Esophagus (tissue), 2 donors: ENCODE measurements at regions not wholly inside any gene's neighbourhood (a gene's known extent, or its start where the extent isn't known, plus 50 kb on each side); places are given as distances from the start of the nearest gene placed in this dataset.

Source experiments
- H3K27ac ChIP-seq, 2 donors: one replicate each; pipeline ENCODE4 v1.5.1; 2013; ENCODE audit warnings: low read depth in 2 of 2, mild to moderate bottlenecking in 2 of 2, inconsistent platforms in 1 of 2, low read length in 1 of 2, moderate library complexity in 1 of 2
- H3K27me3 ChIP-seq, 2 donors: one replicate each; pipeline ENCODE4 v1.6.1; 2013; ENCODE audit warnings: low read length in 2 of 2, control low read depth in 1 of 2, mild to moderate bottlenecking in 1 of 2; ENCODE audit not compliant: insufficient read depth in 2 of 2, control insufficient read depth in 1 of 2
- H3K36me3 ChIP-seq, 2 donors: one replicate each; pipeline ENCODE4 v1.6.1; 2013; ENCODE audit warnings: low read length in 1 of 2; ENCODE audit not compliant: control insufficient read depth in 2 of 2, insufficient read depth in 2 of 2
- H3K4me1 ChIP-seq, 2 donors: one replicate each; pipeline ENCODE4 v1.6.1; 2013; ENCODE audit warnings: low read length in 1 of 2; ENCODE audit not compliant: control insufficient read depth in 2 of 2, insufficient read depth in 2 of 2
- H3K4me3 ChIP-seq, 2 donors: one replicate each; pipeline ENCODE4 v1.5.1; 2013; ENCODE audit warnings: low read length in 2 of 2, mild to moderate bottlenecking in 2 of 2, low read depth in 1 of 2, moderate library complexity in 1 of 2
- H3K9me3 ChIP-seq, 2 donors: one replicate each; pipeline ENCODE4 v1.6.1; 2013; ENCODE audit warnings: mild to moderate bottlenecking in 2 of 2, low read depth in 1 of 2, low read length in 1 of 2, moderate library complexity in 1 of 2; ENCODE audit not compliant: control insufficient read depth in 2 of 2, insufficient read depth in 1 of 2
- WGBS, 2 donors: extraction: QIAGEN DNeasy Blood & Tissue Kit; methylation state at CpG; one replicate each; pipeline ENCODE4 v1.1.7; 2013; 5-methylcytosine and 5-hydroxymethylcytosine counted together
- donor health status: healthy with polysubstance abuse.
- donor health status: Bipolar disorder and iron deficiency.

DNA sequence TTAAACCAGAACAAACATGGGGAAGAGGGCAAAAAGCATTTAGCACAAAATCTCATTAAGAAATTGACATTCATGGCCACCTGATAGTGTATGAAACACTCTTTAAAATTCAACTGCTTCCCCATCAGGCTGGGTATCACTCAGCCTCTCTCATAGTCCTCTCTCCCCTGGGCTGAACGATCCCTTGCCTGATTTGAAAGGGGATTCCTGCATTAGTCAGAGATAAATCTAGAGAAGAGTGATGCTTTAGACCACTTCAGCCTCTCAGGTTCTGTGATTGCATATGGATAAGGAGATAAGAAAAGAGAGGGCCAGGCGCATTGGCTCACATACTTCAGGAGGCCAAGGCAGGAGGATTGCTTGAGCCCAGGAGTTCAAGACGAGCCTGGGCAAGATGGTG lies 280.0 kb downstream of the SOX9 start:
- H3K4me1 ChIP-seq = no peaks in the 10 kb centered on the region
- no peaks in the 10 kb centered on the region for H3K9me3 ChIP-seq
- no peak overlapping the region for H3K27ac ChIP-seq
- 82 to 87% methylated on average over 3 of the region's 3 CpGs for WGBS, 2 donors
- H3K4me3 ChIP-seq = no peak overlapping the region
- no peaks in the 10 kb centered on the region for H3K36me3 ChIP-seq
- H3K27me3 ChIP-seq = no peaks in the 10 kb centered on the region

GRCh38 chr17:72401883-72402726 lies 281.3 kb downstream of the SOX9 start:
- Histone ChIP-seq H3K9me3 (no peaks in the 10 kb centered on the region), H3K4me3 (no peak overlapping the region), H3K27ac (no peak overlapping the region), H3K27me3 (no peaks in the 10 kb centered on the region), H3K36me3 (no peaks in the 10 kb centered on the region), H3K4me1 (peaks cover 0 to 3% of the 10 kb centered on the region in 2 donors)
- 89 to 90% methylated on average over 5 of the region's 5 CpGs for WGBS, 2 donors

DNA sequence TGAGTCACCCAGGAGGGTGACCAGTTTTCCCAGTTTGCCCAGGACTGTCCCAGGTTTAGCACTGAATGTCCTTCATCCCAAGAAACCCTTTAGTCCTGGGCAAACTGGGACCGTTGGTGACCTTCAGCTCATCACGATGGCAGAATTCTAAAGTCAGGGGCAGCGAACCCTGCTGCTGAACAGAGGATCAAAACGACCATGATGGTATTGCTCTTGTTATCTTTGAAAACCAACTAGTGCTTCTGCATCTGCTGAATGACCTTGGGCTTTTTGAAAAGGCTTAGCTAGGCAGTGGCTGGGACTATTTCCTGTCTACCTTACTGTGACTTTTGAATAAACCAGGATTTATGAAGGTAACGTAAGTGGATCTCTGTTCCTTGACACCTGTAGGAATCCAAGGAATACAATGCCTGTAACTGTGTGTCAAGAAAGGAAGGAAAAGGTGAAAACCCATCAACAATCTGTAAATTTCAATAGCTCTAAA lies 281.9 kb downstream of the SOX9 start:
- H3K9me3 ChIP-seq = no peaks in the 10 kb centered on the region
- 84 to 86% methylated on average over 5 of the region's 5 CpGs for WGBS, 2 donors
- H3K4me1 ChIP-seq = peaks cover 0 to 3% of the 10 kb centered on the region in 2 donors
- no peak overlapping the region for H3K27ac ChIP-seq
- H3K4me3 ChIP-seq = no peak overlapping the region
- no peaks in the 10 kb centered on the region for H3K27me3 ChIP-seq
- H3K36me3 ChIP-seq = no peaks in the 10 kb centered on the region

- Histone ChIP-seq H3K27ac (no peak overlapping the region), H3K9me3 (no peaks in the 10 kb centered on the region), H3K27me3 (no peaks in the 10 kb centered on the region), H3K36me3 (no peaks in the 10 kb centered on the region), H3K4me3 (no peak overlapping the region), H3K4me1 (peaks cover 0 to 3% of the 10 kb centered on the region in 2 donors)
- 79 to 88% methylated on average over 7 of the region's 7 CpGs for WGBS, 2 donors
Measured at GRCh38 chr17:72403713-72404209, 282.9 kb downstream of the SOX9 start.

DNA sequence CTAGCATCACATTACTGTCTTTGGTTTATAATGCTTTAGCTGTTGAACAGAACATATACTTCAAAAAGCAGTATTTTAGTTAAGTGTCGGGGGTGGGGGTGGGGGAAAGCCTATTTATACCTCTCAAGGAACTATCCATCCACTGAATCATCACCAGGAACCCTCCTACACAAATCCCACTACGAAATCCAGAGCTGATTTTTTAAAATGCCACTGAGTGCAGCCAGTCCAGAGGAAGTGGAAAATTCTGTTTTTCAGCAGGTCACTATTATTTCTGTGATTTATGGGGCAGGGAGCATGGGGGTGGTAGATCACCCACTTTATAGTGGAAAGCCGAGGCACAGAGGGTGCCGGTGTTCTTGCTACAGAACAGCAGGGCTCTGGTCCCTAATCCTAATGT lies 284.1 kb downstream of the SOX9 start:
- Histone ChIP-seq H3K27ac (no peak overlapping the region), H3K27me3 (no peaks in the 10 kb centered on the region), H3K4me1 (peaks cover 0 to 3% of the 10 kb centered on the region in 2 donors), H3K36me3 (no peaks in the 10 kb centered on the region), H3K4me3 (no peak overlapping the region), H3K9me3 (no peaks in the 10 kb centered on the region)
- WGBS, 2 donors = 60 to 68% methylated on average over 4 of the region's 4 CpGs

GRCh38 chr17:72405662-72406230 lies 284.9 kb downstream of the SOX9 start:
- no peaks in the 10 kb centered on the region for H3K36me3 ChIP-seq
- peaks cover 0 to 4% of the 10 kb centered on the region in 2 donors for H3K4me1 ChIP-seq
- no peaks in the 10 kb centered on the region for H3K27me3 ChIP-seq
- no peak overlapping the region for H3K27ac ChIP-seq
- no peaks in the 10 kb centered on the region for H3K9me3 ChIP-seq
- H3K4me3 ChIP-seq = no peak overlapping the region
- 84 to 93% methylated on average over 6 of the region's 6 CpGs for WGBS, 2 donors

GRCh38 chr17:72406498-72406897 lies 285.7 kb downstream of the SOX9 start:
- no peak overlapping the region for H3K27ac ChIP-seq
- WGBS, 2 donors = 81 to 94% methylated on average over 1 of the region's 1 CpG

GRCh38 chr17:72407336-72407909 lies 286.6 kb downstream of the SOX9 start:
- H3K27ac ChIP-seq = peak overlapping the region; percentile 47 to 52
- H3K4me1 ChIP-seq = peaks cover 0 to 5% of the 10 kb centered on the region in 2 donors
- no peaks in the 10 kb centered on the region for H3K27me3 ChIP-seq
- H3K36me3 ChIP-seq = no peaks in the 10 kb centered on the region
- H3K4me3 ChIP-seq = no peak overlapping the region
- WGBS, 2 donors = 8 to 14% methylated on average over 5 of the region's 5 CpGs
- no peaks in the 10 kb centered on the region for H3K9me3 ChIP-seq

More at GRCh38 chr17:72406498-72406897, 285.7 kb downstream of the SOX9 start:
- Histone ChIP-seq H3K36me3 (no peaks in the 10 kb centered on the region), H3K27me3 (no peaks in the 10 kb centered on the region), H3K9me3 (no peaks in the 10 kb centered on the region), H3K4me1 (peaks cover 0 to 5% of the 10 kb centered on the region in 2 donors), H3K4me3 (no peak overlapping the region)

DNA sequence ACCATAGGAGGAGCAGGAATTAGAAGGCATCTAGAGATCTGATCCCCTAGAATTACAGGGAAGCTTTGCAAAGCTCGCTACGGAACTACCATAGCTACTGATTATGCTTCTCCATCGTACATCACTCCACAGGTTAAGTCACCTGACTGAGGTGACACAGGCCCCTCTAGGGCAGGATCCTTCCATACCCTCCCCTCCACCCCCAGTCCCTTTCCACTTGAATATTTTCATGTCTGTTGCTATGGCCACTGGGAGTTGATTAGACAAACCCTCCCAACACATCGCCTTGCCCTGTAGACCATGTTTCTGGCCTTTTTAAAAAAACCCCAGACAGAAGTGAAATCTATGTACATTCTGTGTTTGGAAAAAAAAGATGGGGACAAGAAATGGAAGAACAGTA lies 287.1 kb downstream of the SOX9 start:
- Histone ChIP-seq H3K4me3 (no peak overlapping the region), H3K36me3 (no peaks in the 10 kb centered on the region), H3K27ac (peak overlapping the region; percentile 42 to 47), H3K27me3 (no peaks in the 10 kb centered on the region), H3K9me3 (no peaks in the 10 kb centered on the region), H3K4me1 (peaks cover 0 to 5% of the 10 kb centered on the region in 2 donors)
- 47 to 60% methylated on average over 4 of the region's 4 CpGs for WGBS, 2 donors
